Karpas-422 (cell line): ENCODE measurements at regions not wholly inside any gene's neighbourhood (a gene's known extent, or its start where the extent isn't known, plus 50 kb on each side); places are given as distances from the start of the nearest gene placed in this dataset.

Source experiments
- DNase-seq: peaks from one replicate; pipeline ENCODE4 v3.0.0-alpha.2; 2015
- H2AFZ ChIP-seq: fragments of 200-600 bp; sonication (generic); 2 replicates; pipeline ENCODE4 v1.6.1; 2014; ENCODE audit warnings: antibody characterized with exemption, low read length, mixed read lengths
- H3K27ac ChIP-seq: fragments of 200-600 bp; sonication (generic); 2 replicates; pipeline ENCODE4 v1.5.1; 2014; ENCODE audit warnings: mild to moderate bottlenecking, low read length, moderate library complexity
- H3K27me3 ChIP-seq: fragments of 200-600 bp; sonication (generic); 2 replicates; pipeline ENCODE4 v1.6.1; 2014; ENCODE audit warnings: low read length, mixed read lengths
- H3K36me3 ChIP-seq: fragments of 200-600 bp; sonication (generic); 2 replicates; pipeline ENCODE4 v1.6.1; 2014; ENCODE audit warnings: low read length, mixed read lengths; ENCODE audit not compliant: insufficient read depth
- H3K4me1 ChIP-seq: fragments of 200-600 bp; sonication (generic); 2 replicates; pipeline ENCODE4 v1.6.1; 2014; ENCODE audit warnings: mild to moderate bottlenecking, low read length, mixed read lengths
- H3K4me2 ChIP-seq: fragments of 200-600 bp; sonication (generic); 2 replicates; pipeline ENCODE4 v1.6.1; 2014; ENCODE audit warnings: low read length, low read depth, mild to moderate bottlenecking; ENCODE audit not compliant: poor library complexity, severe bottlenecking
- H3K4me3 ChIP-seq: fragments of 200-600 bp; sonication (generic); 2 replicates; pipeline ENCODE4 v1.5.1; 2014; ENCODE audit warnings: mild to moderate bottlenecking, antibody characterized with exemption, low read length, mixed read lengths
- H3K79me2 ChIP-seq: fragments of 200-600 bp; sonication (generic); 2 replicates; pipeline ENCODE4 v1.6.1; 2014; ENCODE audit warnings: mild to moderate bottlenecking, low read length, mixed read lengths
- H3K9ac ChIP-seq: fragments of 200-600 bp; sonication (generic); 2 replicates; pipeline ENCODE4 v1.6.0; 2014; ENCODE audit warnings: low read length
- H3K9me2 ChIP-seq: fragments of 200-600 bp; sonication (generic), shearing (Covaris generic); replicated peaks from 2 replicates; pipeline ENCODE4 v1.6.0; 2014; ENCODE audit warnings: mild to moderate bottlenecking, low read length, moderate library complexity; ENCODE audit not compliant: insufficient read depth
- H3K9me3 ChIP-seq: fragments of 300-700, 200-600 bp; sonication (generic); 2 replicates; pipeline ENCODE4 v1.6.1; 2014; ENCODE audit warnings: low read length, mixed read lengths
- H4K20me1 ChIP-seq: fragments of 200-600 bp; sonication (generic); 2 replicates; pipeline ENCODE4 v1.6.1; 2014; ENCODE audit warnings: mild to moderate bottlenecking, antibody characterized with exemption, low read length, low read depth; ENCODE audit not compliant: insufficient read depth

- Histone ChIP-seq H4K20me1 (no peaks in the 10 kb centered on the region), H3K27ac (no peak overlapping the region), H3K27me3 (no peaks in the 10 kb centered on the region), H3K9me2 (no peaks in the 10 kb centered on the region), H3K4me2 (no peak overlapping the region), H3K79me2 (no peaks in the 10 kb centered on the region), H3K4me3 (no peak overlapping the region), H3K9ac (no peak overlapping the region), H3K36me3 (no peaks in the 10 kb centered on the region), H2AFZ (no peak overlapping the region), H3K4me1 (no peaks in the 10 kb centered on the region), H3K9me3 (no peaks in the 10 kb centered on the region)
- DNase-seq, result no peak
Measured at GRCh38 chr4:98739751-98740150, 81.3 kb upstream of the TSPAN5 start.

GRCh38 chr4:98733601-98734000 lies 75.2 kb upstream of the TSPAN5 start:
- H3K27ac ChIP-seq, result no peak overlapping the region
- H2AFZ ChIP-seq, result no peak overlapping the region
- no peaks in the 10 kb centered on the region for H3K4me1 ChIP-seq
- H3K36me3 ChIP-seq, result no peaks in the 10 kb centered on the region
- H3K9me3 ChIP-seq, result no peaks in the 10 kb centered on the region
- H3K4me2 ChIP-seq, result no peak overlapping the region
- no peaks in the 10 kb centered on the region for H3K27me3 ChIP-seq
- H3K9me2 ChIP-seq, result no peaks in the 10 kb centered on the region
- H3K9ac ChIP-seq, result no peak overlapping the region
- H3K79me2 ChIP-seq, result no peaks in the 10 kb centered on the region
- no peaks in the 10 kb centered on the region for H4K20me1 ChIP-seq
- no peak overlapping the region for H3K4me3 ChIP-seq
- DNase-seq, result no peak

- H2AFZ ChIP-seq, result no peak overlapping the region
- no peak overlapping the region for H3K4me3 ChIP-seq
- H3K27me3 ChIP-seq, result no peaks in the 10 kb centered on the region
Measured at GRCh38 chr4:98728871-98729270, 70.5 kb upstream of the TSPAN5 start.

GRCh38 chr4:98728433-98728832 lies 70.0 kb upstream of the TSPAN5 start:
- H3K4me1 ChIP-seq, result no peaks in the 10 kb centered on the region
- H3K36me3 ChIP-seq, result no peaks in the 10 kb centered on the region
- H3K9ac ChIP-seq, result no peak overlapping the region
- H3K27ac ChIP-seq, result no peak overlapping the region
- no peak overlapping the region for H3K4me3 ChIP-seq
- DNase-seq, result no peak
- H3K9me3 ChIP-seq, result no peaks in the 10 kb centered on the region
- no peak overlapping the region for H2AFZ ChIP-seq
- H3K4me2 ChIP-seq, result no peak overlapping the region
- H3K79me2 ChIP-seq, result no peaks in the 10 kb centered on the region
- no peaks in the 10 kb centered on the region for H3K27me3 ChIP-seq
- H3K9me2 ChIP-seq, result no peaks in the 10 kb centered on the region
- no peaks in the 10 kb centered on the region for H4K20me1 ChIP-seq

More at GRCh38 chr4:98728871-98729270, 70.5 kb upstream of the TSPAN5 start:
- Histone ChIP-seq H3K4me1 (no peaks in the 10 kb centered on the region), H3K36me3 (no peaks in the 10 kb centered on the region), H4K20me1 (no peaks in the 10 kb centered on the region), H3K4me2 (no peak overlapping the region), H3K9me2 (no peaks in the 10 kb centered on the region), H3K9ac (no peak overlapping the region), H3K9me3 (no peaks in the 10 kb centered on the region), H3K79me2 (no peaks in the 10 kb centered on the region), H3K27ac (no peak overlapping the region)
- DNase-seq, result no peak

- no peaks in the 10 kb centered on the region for H3K27me3 ChIP-seq
- no peaks in the 10 kb centered on the region for H3K4me1 ChIP-seq
- no peak overlapping the region for H2AFZ ChIP-seq
- H3K4me3 ChIP-seq, result no peak overlapping the region
- no peaks in the 10 kb centered on the region for H3K9me2 ChIP-seq
- H3K27ac ChIP-seq, result no peak overlapping the region
- no peaks in the 10 kb centered on the region for H4K20me1 ChIP-seq
- DNase-seq, result no peak
- H3K9ac ChIP-seq, result no peak overlapping the region
- H3K79me2 ChIP-seq, result no peaks in the 10 kb centered on the region
- H3K9me3 ChIP-seq, result no peaks in the 10 kb centered on the region
- no peaks in the 10 kb centered on the region for H3K36me3 ChIP-seq
- H3K4me2 ChIP-seq, result no peak overlapping the region
Measured at GRCh38 chr4:98722000-98722399, 63.6 kb upstream of the TSPAN5 start.

- Histone ChIP-seq H3K27ac (no peak overlapping the region), H3K9me3 (no peaks in the 10 kb centered on the region), H2AFZ (no peak overlapping the region), H3K79me2 (no peaks in the 10 kb centered on the region), H3K27me3 (no peaks in the 10 kb centered on the region), H3K4me3 (no peak overlapping the region), H3K4me2 (no peak overlapping the region), H3K4me1 (no peaks in the 10 kb centered on the region), H4K20me1 (no peaks in the 10 kb centered on the region), H3K36me3 (no peaks in the 10 kb centered on the region), H3K9me2 (no peaks in the 10 kb centered on the region), H3K9ac (no peak overlapping the region)
- no peak for DNase-seq
Measured at GRCh38 chr4:98720871-98721480, 62.6 kb upstream of the TSPAN5 start.

- H3K4me3 ChIP-seq, result no peak overlapping the region
- H3K9me3 ChIP-seq, result no peaks in the 10 kb centered on the region
- no peak overlapping the region for H3K9ac ChIP-seq
- H3K4me1 ChIP-seq, result no peaks in the 10 kb centered on the region
- no peak for DNase-seq
- H3K79me2 ChIP-seq, result no peaks in the 10 kb centered on the region
- H3K9me2 ChIP-seq, result no peaks in the 10 kb centered on the region
- H3K36me3 ChIP-seq, result no peaks in the 10 kb centered on the region
- no peak overlapping the region for H3K27ac ChIP-seq
- H4K20me1 ChIP-seq, result no peaks in the 10 kb centered on the region
- no peaks in the 10 kb centered on the region for H3K27me3 ChIP-seq
- no peak overlapping the region for H2AFZ ChIP-seq
- H3K4me2 ChIP-seq, result no peak overlapping the region
Measured at GRCh38 chr4:98716796-98717195, 58.4 kb upstream of the TSPAN5 start.

GRCh38 chr4:98712607-98713006 lies 54.2 kb upstream of the TSPAN5 start:
- Histone ChIP-seq H2AFZ (no peak overlapping the region), H3K79me2 (no peaks in the 10 kb centered on the region), H3K4me1 (no peaks in the 10 kb centered on the region), H3K9me2 (no peaks in the 10 kb centered on the region), H3K27ac (no peak overlapping the region), H3K36me3 (no peaks in the 10 kb centered on the region), H3K4me3 (no peak overlapping the region), H3K9ac (no peak overlapping the region), H3K9me3 (no peaks in the 10 kb centered on the region), H3K4me2 (no peak overlapping the region), H3K27me3 (no peaks in the 10 kb centered on the region), H4K20me1 (no peaks in the 10 kb centered on the region)
- DNase-seq, result no peak

- Histone ChIP-seq H3K27ac (no peak overlapping the region), H2AFZ (no peak overlapping the region), H3K36me3 (no peaks in the 10 kb centered on the region), H3K4me2 (no peak overlapping the region), H3K9me3 (no peaks in the 10 kb centered on the region), H3K4me3 (no peak overlapping the region), H3K4me1 (no peaks in the 10 kb centered on the region), H4K20me1 (no peaks in the 10 kb centered on the region), H3K9ac (no peak overlapping the region), H3K9me2 (no peaks in the 10 kb centered on the region), H3K27me3 (no peaks in the 10 kb centered on the region), H3K79me2 (no peaks in the 10 kb centered on the region)
- no peak for DNase-seq
Measured at GRCh38 chr4:98711526-98711925, 53.1 kb upstream of the TSPAN5 start.
